ENCODE measurements at regions not wholly inside any gene's neighbourhood (a gene's known extent, or its start where the extent isn't known, plus 50 kb on each side); places are given as distances from the start of the nearest gene placed in this dataset.
"Not testable (repeated sequence)": the region's sequence is repeated elsewhere in the genome, so short reads cannot be mapped to it uniquely, and the experiment has no call there.

- DNase-seq (ENCODE audit: low read depth), result no peak
These were observed 258.1 kb downstream of the DPY19L2 start for GRCh38 chr12:63410197-63410596.

DNA sequence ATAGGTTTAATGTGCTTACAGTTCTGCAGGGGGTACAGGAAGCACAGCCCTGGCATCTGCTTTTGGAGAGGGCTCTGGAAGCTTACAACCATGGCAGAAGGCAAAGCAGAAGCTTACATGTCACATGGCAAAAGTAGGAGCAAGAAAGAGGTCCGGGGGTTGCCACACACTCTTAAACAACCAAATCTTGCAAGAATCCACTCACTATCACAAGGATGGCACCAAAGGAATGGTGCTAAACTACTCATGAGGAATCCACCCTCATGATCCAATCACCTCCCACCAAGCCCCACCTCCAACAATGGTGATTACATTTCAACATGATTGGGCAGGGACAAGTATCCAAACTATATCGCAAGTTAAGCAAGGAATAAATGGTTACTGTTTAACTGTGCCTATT, 255.8 kb upstream of the AVPR1A start:
- no peak for DNase-seq (ENCODE audit: low read depth)

- DNase-seq (ENCODE audit: low read depth), result no peak
These were observed 253.6 kb upstream of the AVPR1A start for GRCh38 chr12:63404611-63405010.

DNA sequence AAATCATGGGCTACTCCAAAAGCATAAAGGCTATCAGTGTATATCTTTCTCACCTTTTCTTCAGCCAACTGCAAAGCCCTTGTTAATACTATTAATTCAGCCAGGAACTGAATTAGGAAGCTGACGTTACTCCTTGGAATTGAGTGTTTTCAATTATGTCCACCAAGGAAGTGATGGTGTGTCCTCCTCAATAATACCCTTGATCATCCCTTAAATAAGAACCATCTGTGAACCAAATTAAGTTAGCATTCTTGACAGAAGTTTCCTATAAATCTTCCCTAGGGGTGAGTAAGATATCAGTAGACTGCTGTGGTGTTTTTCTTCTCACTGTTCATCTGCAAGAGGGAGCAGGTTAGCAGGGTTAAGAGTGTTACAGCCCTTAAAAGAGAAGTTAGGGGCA, 252.3 kb upstream of the AVPR1A start:
- DNase-seq (ENCODE audit: low read depth), result no peak

GRCh38 chr12:63400718-63401117, 249.7 kb upstream of the AVPR1A start:
- no peak for DNase-seq (ENCODE audit: low read depth)

DNA sequence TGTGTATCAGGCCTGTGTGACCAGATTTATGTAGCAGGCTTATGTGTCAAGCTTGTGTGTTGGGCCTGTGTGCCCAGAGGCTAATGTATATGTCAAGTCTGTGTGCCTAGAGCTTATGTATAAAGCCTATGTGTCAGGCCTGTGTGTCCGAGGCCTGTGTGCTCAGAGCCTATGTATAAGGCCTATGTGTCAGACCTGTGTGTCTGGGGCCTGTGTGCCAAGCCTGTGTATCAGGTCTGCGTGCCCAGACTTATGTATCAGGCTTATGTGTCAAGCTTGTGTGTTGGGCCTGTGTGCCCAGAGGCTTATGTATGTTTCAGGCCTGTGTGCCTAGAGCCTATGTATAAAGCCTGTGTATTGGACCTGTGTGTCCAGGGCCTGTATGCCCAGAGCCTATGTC, 249.3 kb upstream of the AVPR1A start:
- no peak for DNase-seq (ENCODE audit: low read depth)

DNA sequence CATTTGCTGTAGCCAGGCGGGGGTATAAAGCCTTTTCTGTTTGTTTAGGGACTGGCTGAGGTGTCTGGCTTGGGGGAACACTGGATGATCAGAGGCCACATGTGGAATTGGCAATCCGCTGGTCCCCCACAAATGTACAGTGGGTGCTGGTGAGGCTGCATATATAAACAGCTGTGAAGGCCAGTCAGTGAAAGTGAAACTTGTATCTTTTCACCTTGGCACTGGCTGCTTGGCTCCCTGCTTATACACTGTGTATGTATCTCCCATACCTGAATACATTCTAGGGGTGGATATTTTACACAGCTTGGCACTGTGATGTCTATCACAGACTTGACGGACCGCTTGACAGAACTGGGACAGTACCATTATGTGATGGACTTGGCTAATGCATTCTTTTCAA, 246.8 kb upstream of the AVPR1A start:
- no peak for DNase-seq (ENCODE audit: low read depth)

GRCh38 chr12:63396135-63396534, 245.1 kb upstream of the AVPR1A start:
- no peak for DNase-seq (ENCODE audit: low read depth)

- no peak for DNase-seq (ENCODE audit: low read depth)
These were observed 244.0 kb upstream of the AVPR1A start for GRCh38 chr12:63394983-63395382.

- DNase-seq (ENCODE audit: low read depth), result no peak
These were observed 243.3 kb upstream of the AVPR1A start for GRCh38 chr12:63394349-63394748.

GRCh38 chr12:63389211-63389610, 238.2 kb upstream of the AVPR1A start:
- no peak for DNase-seq (ENCODE audit: low read depth)

DNA sequence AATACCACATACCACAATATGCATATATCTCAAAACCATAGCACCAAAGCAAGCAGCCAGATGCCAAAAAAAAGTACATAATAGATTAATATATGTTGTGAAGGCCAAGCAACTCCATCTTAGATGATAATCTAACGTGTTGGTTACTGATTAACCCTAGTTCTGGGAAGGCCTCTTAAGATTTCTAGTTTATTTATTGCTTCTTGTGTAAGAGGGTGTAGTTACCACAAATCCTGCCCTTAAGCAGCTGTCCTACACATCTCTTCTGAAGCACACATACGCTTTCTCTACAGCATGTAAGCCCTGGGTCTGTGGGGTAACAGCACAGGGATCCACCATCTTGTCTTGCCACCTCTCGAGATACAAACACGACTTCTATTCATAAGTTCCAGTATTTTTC, 236.8 kb upstream of the AVPR1A start:
- no peak for DNase-seq (ENCODE audit: low read depth)

GRCh38 chr12:63382930-63383329, 231.9 kb upstream of the AVPR1A start:
- DNase-seq (ENCODE audit: low read depth), result no peak

- peak; percentile 68 for DNase-seq (ENCODE audit: low read depth)
These were observed 211.8 kb upstream of the AVPR1A start for GRCh38 chr12:63362791-63363190.

GRCh38 chr12:63362166-63362565, 211.2 kb upstream of the AVPR1A start:
- DNase-seq (ENCODE audit: low read depth), result no peak

- DNase-seq (ENCODE audit: low read depth), result no peak
These were observed 204.0 kb upstream of the AVPR1A start for GRCh38 chr12:63354969-63355368.

DNA sequence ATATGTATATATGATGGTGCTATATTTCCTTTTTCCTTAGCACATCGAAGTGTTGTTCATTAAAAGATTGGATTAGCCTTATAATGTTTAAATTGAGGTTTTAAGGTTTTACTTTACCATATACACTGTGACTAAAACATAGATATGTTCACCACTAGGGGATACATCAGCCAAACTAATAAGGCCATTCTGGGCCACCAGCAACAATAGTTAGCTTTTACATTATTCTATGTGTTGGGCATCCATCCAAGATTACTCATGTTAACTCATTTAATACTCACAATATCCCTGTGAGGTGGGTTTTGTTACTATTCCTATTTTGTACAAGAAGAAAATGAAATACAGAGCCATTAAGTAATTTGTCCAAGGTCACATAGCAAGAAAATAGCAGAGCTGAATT, 202.6 kb upstream of the AVPR1A start:
- DNase-seq (ENCODE audit: low read depth), result no peak

- no peak for DNase-seq (ENCODE audit: low read depth)
These were observed 200.4 kb upstream of the AVPR1A start for GRCh38 chr12:63351370-63351769.

- no peak for DNase-seq (ENCODE audit: low read depth)
These were observed 197.6 kb upstream of the AVPR1A start for GRCh38 chr12:63348556-63348955.

DNA sequence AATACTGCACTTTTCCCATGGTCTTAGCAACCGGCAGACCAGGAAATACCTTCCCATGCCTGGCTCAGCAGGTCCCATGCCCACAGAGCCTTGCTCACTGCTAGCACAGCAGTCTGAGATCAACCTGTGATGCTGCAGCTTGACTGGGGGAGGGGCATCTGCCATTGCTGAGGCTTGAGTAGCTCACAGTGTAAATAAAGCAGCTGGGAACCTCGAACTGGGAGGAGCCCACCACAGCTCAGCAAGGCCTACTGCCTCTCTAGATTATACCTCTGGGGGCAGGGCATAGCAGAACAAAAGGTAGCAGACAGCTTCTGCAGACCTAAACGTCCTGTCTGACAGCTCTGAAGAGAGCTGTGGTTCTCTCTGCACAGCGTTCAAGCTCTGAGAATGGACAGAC, 186.2 kb upstream of the AVPR1A start:
- not testable (repeated sequence) for DNase-seq (ENCODE audit: low read depth)

DNA sequence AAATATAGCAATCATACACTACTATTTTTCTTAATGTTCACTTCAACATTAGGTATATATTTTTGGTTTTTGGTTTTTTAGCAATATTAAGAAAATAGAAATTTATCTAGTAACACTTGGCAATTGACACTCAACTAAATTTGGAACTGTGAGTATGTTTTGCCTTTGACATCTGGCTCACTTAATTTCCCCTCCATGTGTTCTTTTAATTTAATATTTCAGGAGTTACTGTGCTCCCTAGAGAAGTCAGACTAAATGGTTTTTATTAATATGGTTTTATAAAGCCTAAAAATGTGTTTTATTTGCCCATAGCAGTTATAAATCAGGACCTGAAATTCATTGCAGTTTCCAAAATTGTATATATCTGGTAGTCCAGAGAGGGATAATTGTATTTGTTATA, 175.3 kb upstream of the AVPR1A start:
- no peak for DNase-seq (ENCODE audit: low read depth)

- DNase-seq (ENCODE audit: low read depth), result no peak
These were observed 174.8 kb upstream of the AVPR1A start for GRCh38 chr12:63325757-63326156.

GRCh38 chr12:63323942-63324341, 172.9 kb upstream of the AVPR1A start:
- DNase-seq (ENCODE audit: low read depth), result no peak

DNA sequence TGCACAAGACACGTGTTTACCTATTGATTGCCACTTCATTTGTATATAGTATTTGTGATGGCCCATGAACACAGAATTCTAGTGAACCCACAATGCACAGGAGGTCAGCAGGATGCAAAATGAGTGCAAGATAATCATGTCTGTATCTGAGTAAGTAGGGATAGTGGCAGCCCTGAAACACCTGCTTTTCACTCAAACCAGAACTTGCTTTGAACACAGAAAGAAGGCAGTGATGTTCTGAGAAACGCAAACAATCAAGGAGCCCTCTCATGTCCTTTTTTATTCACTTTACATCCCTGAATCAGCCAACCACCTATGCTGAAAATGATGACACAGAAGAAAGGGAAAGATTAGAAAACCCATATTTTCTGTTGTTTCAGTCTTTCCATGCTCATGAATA, 170.4 kb upstream of the AVPR1A start:
- no peak for DNase-seq (ENCODE audit: low read depth)

- DNase-seq (ENCODE audit: low read depth), result no peak
These were observed 169.1 kb upstream of the AVPR1A start for GRCh38 chr12:63319936-63320633.

Measured in fibroblast of gingiva (primary cell).